ENCODE measurements at regions not wholly inside any gene's neighbourhood (a gene's known extent, or its start where the extent isn't known, plus 50 kb on each side); places are given as distances from the start of the nearest gene placed in this dataset.

DNA sequence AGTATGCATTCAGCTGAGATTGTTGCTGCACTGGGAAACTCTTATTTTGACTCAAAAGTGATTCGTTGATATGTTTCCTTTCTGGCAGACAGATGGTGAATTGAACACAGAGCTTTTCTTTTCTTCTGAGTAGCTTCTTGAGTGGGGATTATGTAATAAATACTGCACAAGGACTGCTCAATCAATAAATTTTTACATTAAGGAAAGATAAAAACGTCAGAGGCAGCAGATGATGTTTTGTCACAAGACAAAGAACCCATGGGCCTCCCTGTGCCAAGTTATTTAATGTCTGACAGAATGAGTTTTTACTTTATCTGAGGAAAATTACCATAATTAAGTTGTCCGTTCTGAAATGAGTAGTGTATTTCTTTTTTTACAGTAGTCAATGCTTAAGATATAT, 460.3 kb downstream of the UTRN start:
- TF ChIP-seq FOXM1 (IDR thresholded peaks at IDR 0.05; ENCODE audit: borderline replicate concordance) = no peak
- no peak for TF ChIP-seq SP1 (IDR thresholded peaks at IDR 0.05)
- TF ChIP-seq BHLHE40 (IDR thresholded peaks at IDR 0.05; ENCODE audit: borderline replicate concordance) = no peak
- TF ChIP-seq FOXA1 (IDR thresholded peaks at IDR 0.05) = no peak
- no peak for TF ChIP-seq SUZ12 (IDR thresholded peaks at IDR 0.05)
- TF ChIP-seq LEF1 (IDR thresholded peaks at IDR 0.05; ENCODE audit: borderline replicate concordance) = no peak
- no peak for TF ChIP-seq ZNF384 (IDR thresholded peaks at IDR 0.05)
- no peak for TF ChIP-seq FOXK2 (IDR thresholded peaks at IDR 0.05)
- no peak for TF ChIP-seq HDGF (IDR thresholded peaks at IDR 0.05; ENCODE audit: borderline replicate concordance)
